Neural progenitor cell (in vitro differentiated cells): ENCODE measurements at regions not wholly inside any gene's neighbourhood (a gene's known extent, or its start where the extent isn't known, plus 50 kb on each side); places are given as distances from the start of the nearest gene placed in this dataset.

Experiments
- EZH2phosphoT487 ChIP-seq: fragments of 200-600 bp; sonication (generic); IDR thresholded peaks from 2 replicates; pipeline ENCODE4 v1.6.1; 2017; ENCODE audit warnings: antibody characterized with exemption
- TF ChIP-seq, protein P1 (sequence below): fragments of 200-600 bp; sonication (generic); IDR thresholded peaks from 2 replicates; pipeline ENCODE4 v1.5.1; 2017; ENCODE audit warnings: antibody characterized with exemption, mild to moderate bottlenecking

DNA sequence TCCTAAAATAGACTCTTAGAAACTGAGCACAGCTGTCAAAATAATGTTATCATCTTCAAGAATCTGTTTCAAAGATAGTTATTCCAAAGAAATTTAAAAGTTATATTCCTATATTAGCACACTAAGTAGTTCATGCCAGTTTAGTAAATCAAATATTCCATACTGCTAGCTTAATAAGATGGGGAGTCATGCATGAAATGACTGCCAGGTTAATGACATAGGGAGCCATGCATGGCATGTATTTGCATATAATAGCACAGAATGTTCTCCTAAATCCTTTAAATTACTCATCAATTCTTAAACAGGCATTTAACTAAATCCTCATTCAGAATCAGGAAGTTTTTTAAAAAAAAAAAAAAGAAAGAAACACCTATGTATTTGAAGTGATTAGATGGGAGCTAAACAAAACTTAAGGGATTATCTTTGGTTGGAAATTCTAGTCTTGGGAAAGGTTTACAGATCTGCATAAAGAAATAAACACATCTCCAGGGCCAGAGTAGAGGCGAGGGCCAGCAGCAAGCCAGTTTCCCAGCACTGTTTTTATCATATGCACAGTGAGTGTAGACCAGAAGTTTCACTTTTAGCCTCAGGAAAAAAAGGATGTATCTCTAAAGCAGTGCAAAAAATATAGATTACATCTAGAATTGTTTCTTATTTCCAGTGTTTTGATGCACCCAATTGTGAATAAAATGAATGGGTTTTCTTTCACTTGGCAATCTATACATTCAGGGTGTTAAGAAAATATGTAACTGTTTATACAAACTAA lies 366.4 kb upstream of the AGTR1 start:
- TF ChIP-seq, protein P1, sequence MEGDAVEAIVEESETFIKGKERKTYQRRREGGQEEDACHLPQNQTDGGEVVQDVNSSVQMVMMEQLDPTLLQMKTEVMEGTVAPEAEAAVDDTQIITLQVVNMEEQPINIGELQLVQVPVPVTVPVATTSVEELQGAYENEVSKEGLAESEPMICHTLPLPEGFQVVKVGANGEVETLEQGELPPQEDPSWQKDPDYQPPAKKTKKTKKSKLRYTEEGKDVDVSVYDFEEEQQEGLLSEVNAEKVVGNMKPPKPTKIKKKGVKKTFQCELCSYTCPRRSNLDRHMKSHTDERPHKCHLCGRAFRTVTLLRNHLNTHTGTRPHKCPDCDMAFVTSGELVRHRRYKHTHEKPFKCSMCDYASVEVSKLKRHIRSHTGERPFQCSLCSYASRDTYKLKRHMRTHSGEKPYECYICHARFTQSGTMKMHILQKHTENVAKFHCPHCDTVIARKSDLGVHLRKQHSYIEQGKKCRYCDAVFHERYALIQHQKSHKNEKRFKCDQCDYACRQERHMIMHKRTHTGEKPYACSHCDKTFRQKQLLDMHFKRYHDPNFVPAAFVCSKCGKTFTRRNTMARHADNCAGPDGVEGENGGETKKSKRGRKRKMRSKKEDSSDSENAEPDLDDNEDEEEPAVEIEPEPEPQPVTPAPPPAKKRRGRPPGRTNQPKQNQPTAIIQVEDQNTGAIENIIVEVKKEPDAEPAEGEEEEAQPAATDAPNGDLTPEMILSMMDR: no peak
- no peak for TF ChIP-seq EZH2phosphoT487
